HG02588 (cell line): ENCODE measurements at regions not wholly inside any gene's neighbourhood (a gene's known extent, or its start where the extent isn't known, plus 50 kb on each side); places are given as distances from the start of the nearest gene placed in this dataset.
"Not testable (repeated sequence)": the region's sequence is repeated elsewhere in the genome, so short reads cannot be mapped to it uniquely, and the experiment has no call there.

Experiments used
- ATAC-seq: cut with Tn5 transposase; IDR thresholded peaks from one replicate; pipeline ENCODE4 v1.9.1; 2021; ENCODE audit warnings: mild to moderate bottlenecking, moderate library complexity; ENCODE audit not compliant: unreplicated experiment

- ATAC-seq: no peak
These were observed 169.9 kb downstream of the CPE start for GRCh38 chr4:165548702-165549101.

DNA sequence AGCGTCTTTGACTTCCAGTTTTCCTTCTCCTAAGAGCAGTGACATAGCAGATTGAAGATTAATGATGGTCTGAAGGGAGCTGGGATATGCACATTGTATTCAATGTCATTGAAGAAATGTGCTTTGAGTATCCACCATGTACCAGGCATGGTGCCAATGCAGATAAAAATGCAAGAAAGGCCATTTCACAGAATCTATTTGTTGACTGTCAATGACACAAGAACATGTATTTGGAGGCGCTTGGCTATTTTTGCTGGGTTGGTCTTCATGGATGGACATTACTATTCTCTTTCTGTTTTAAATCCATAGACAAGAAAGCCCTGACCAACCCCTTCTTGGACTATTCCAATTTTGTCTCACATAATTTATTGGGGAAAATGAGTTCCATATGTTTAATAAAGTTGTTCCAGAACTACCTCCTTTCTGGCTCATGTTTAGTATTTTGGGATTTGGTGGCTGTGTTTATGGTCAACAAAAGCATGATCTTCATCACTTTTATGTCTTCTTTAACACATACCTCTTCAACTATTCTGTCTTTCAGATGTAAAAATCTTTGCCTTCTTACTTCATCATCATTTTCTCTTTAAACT is 174.5 kb downstream of the CPE start:
- ATAC-seq: no peak

GRCh38 chr4:165555302-165555701 is 176.5 kb downstream of the CPE start:
- ATAC-seq: no peak

- ATAC-seq: no peak
These were observed 177.6 kb downstream of the CPE start for GRCh38 chr4:165556383-165556782.

GRCh38 chr4:165560941-165561340 is 182.1 kb downstream of the CPE start:
- no peak for ATAC-seq

- no peak for ATAC-seq
These were observed 185.0 kb downstream of the CPE start for GRCh38 chr4:165563851-165564250.

DNA sequence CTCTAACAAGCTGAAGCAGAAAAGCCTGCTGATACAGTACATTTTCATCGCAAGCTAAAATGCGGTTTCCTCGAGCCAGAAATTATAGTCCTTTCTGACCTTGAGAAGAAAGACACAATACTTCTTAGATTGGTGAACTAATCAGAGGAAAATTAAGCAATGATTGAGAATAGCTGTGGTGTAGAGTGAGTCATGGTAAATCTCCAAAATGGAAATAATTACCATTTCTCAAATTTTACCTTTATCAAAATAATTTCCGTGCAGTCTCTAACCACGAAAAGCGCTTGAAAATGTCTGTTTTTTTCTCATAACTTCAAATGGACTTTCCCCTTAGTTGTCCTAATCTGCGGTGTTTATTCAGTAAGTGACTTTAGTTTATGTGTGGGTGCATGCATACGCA is 190.2 kb downstream of the CPE start:
- ATAC-seq: no peak

GRCh38 chr4:165571476-165571875 is 192.7 kb downstream of the CPE start:
- ATAC-seq: not testable (repeated sequence)

GRCh38 chr4:165580351-165580905 is 201.6 kb downstream of the CPE start:
- no peak for ATAC-seq

DNA sequence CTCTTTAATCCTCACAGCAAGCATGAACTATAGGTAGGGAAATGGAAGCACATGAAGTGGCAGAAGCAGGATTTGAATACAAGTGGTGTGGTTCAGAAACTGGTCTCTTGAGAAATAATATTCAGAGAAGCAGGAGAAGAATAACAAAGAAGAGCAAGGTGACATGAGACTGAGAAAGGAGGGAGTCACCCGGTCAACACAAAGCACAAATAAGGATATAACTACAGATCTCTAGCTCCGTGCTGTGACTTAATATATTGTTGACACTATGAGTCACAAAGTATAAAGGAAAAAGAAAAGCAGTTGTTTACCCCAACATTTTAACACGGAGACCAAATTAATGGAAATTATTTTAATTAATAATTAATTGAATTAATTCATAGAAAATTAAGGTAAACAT is 204.5 kb downstream of the CPE start:
- ATAC-seq: no peak

DNA sequence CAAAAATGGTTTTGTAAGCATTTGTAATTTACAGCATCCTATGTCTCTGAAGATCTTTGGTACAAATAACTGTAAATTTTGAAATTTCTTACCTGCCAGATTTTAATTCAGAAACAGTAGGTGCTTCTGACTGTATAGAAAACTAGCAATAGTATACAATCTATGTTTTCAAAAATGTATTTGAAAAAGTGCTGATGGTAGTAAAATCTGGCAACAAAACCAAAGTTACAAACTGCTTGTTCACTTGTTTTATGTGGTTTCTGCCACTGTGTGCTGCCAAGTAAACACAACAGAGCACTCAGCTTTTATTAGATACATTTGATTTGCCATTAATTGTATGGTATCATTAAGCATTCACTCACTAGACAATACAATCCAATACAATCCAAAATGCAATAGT is 206.1 kb downstream of the CPE start:
- no peak for ATAC-seq

DNA sequence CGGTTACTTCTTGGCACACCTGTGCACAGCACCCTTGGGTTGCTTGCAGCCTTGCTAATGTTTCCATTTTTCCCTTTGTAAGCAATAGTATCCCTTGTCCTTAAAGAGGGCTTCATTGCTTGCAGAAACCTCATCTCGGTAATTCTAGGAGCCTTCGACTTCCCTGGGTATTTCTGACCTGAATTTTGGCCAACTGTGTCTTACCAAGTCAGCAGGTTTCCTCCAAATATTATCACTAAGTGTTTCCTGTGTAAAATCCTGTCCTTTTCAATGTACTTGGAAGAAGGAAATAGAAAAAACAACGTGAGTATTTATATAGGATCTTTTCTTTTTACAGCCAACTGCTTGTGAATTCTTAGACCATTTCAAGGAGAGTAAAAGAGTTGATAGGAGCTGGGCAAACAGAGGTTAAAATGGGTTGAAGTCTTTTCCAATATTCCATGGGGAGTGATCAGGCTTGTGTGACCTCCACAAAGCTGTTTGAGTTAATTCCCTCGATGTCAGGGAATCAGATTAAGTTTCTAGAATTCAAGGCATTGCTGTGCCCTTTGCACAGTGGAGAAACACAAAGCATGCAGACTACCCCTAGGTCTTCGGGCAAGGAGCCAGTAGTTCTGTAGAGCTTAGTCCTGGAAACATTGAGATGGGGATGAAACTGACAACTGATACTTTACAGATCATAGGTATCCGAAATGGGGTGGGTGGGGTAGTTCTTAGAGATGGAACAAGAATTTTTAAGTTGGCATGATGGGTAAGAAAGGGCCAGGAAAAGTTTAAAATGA is 209.9 kb downstream of the CPE start:
- ATAC-seq: no peak

DNA sequence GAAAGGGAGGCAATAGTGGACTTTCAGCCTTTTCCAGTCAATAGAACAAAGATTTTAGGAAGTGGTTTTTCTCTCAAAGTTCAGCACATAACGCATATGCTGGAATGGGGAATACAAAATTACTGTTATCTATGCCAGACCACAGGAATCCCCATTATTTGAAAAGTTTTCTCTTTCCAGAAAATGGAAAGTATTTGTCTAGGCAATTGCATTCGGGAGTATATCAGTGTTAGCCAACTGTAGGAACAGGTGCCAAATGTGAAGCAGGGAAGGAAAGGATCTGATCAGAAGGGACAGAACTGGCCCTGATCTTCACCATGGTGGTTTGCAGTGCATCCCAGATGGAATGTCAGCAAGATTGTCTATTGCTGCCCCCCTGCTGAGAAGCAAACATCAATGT is 213.6 kb downstream of the CPE start:
- no peak for ATAC-seq

- no peak for ATAC-seq
These were observed 219.0 kb downstream of the CPE start for GRCh38 chr4:165597581-165598480.

DNA sequence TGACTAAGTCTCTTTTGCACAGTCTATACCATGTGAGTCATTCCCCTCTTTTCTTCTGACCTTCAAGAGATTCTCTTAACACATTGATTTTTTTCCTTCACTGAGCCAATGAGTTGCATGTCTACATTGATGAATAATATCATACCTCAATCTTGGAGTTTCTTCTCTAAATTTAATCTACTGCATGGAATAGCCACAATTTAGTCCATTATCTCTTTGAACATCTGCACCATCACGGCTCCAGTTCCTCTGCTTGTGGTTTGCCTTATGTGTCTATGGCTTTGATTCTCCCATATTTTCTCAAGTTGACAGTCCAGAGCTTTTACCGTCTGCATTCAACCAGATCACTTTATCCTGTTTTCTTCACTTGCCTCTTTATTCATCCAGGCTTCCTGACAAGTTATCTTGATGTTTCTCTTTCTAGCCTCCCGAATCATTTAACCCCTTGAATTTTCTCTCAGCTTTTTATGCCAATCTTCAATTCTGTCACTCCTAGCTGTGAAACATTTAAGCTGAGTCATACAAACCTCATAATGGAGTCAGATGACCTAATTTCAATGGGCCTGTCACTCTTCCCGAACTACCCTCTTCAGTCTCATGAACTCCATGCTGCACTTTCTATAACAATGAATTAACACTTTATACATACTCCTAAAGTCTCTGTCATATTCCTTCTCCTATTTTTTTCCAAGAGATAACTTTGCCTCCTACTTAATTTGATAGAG is 222.3 kb downstream of the CPE start:
- no peak for ATAC-seq

GRCh38 chr4:165602621-165603020 is 223.8 kb downstream of the CPE start:
- ATAC-seq: no peak

DNA sequence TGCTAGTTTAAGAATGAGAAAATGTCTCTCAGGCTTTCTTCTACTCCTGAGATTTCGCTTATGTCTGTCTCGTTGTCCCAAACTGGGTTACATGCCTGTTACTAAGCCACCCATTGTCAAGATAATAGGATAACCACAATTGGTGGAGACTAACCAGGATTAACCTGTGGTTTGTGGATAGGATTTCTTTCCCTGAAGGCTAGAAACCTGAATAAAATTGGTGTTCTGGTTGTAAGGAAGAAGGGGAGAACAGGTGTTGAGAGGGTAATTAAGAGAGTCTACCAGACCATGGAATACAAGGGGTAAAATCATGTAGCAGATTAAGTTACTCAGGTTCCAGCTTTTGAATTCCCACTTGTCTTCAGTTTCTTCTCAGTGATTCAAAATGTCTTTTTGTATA is 225.4 kb downstream of the CPE start:
- no peak for ATAC-seq

GRCh38 chr4:165605811-165606210 is 227.0 kb downstream of the CPE start:
- no peak for ATAC-seq

- no peak for ATAC-seq
These were observed 227.8 kb downstream of the CPE start for GRCh38 chr4:165606465-165607205.

GRCh38 chr4:165609653-165610052 is 230.8 kb downstream of the CPE start:
- ATAC-seq: no peak
